ENCODE measurements at regions not wholly inside any gene's neighbourhood (a gene's known extent, or its start where the extent isn't known, plus 50 kb on each side); places are given as distances from the start of the nearest gene placed in this dataset.

- H3K56ac ChIP-seq (ENCODE audit: extremely low read depth, insufficient read depth, low read length), result no peak overlapping the region
- no peaks in the 10 kb centered on the region for H3K9me3 ChIP-seq (ENCODE audit: control insufficient read depth, insufficient read depth, low read length)
- no peak overlapping the region for H3K4me2 ChIP-seq (ENCODE audit: low read depth, low read length)
- CTCF ChIA-PET, result no interaction called here
- no peak overlapping the region for H3K27ac ChIP-seq (ENCODE audit: insufficient read depth, low read length)
- H4K91ac ChIP-seq (ENCODE audit: insufficient read depth, low read depth, low read length), result no peak overlapping the region
- no peak for DNase-seq
- H3K36me3 ChIP-seq (ENCODE audit: control insufficient read depth, insufficient read depth, low read length), result no peaks in the 10 kb centered on the region
- TF ChIP-seq CHD1 (IDR thresholded peaks at IDR 0.05; ENCODE audit: low read depth, low read length), result no peak
- TF ChIP-seq MAFK (IDR thresholded peaks at IDR 0.05; ENCODE audit: low read depth, low read length), result no peak
- TF ChIP-seq, protein P1, sequence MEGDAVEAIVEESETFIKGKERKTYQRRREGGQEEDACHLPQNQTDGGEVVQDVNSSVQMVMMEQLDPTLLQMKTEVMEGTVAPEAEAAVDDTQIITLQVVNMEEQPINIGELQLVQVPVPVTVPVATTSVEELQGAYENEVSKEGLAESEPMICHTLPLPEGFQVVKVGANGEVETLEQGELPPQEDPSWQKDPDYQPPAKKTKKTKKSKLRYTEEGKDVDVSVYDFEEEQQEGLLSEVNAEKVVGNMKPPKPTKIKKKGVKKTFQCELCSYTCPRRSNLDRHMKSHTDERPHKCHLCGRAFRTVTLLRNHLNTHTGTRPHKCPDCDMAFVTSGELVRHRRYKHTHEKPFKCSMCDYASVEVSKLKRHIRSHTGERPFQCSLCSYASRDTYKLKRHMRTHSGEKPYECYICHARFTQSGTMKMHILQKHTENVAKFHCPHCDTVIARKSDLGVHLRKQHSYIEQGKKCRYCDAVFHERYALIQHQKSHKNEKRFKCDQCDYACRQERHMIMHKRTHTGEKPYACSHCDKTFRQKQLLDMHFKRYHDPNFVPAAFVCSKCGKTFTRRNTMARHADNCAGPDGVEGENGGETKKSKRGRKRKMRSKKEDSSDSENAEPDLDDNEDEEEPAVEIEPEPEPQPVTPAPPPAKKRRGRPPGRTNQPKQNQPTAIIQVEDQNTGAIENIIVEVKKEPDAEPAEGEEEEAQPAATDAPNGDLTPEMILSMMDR (conservative IDR thresholded peaks at IDR 0.05; ENCODE audit: low read depth, low read length), result no peak
- TF ChIP-seq MAZ (IDR thresholded peaks at IDR 0.05; ENCODE audit: borderline replicate concordance, low read depth, low read length), result no peak
- TF ChIP-seq MXI1 (IDR thresholded peaks at IDR 0.05; ENCODE audit: borderline replicate concordance, low read depth, low read length), result no peak
- no CpG with 5 or more reads among the region's 8 CpGs for WGBS, 2 experiments (ENCODE audit: extremely low coverage in 2 of 2, insufficient read length in 1 of 2)
- peak overlapping the region; percentile 23; the same call in 1 of the 2 replicates for H2BK120ac ChIP-seq (ENCODE audit: low read depth, low read length)
- no peaks in the 10 kb centered on the region for H4K20me1 ChIP-seq (ENCODE audit: insufficient read depth, low read length)
- no peak overlapping the region for H3K9ac ChIP-seq (ENCODE audit: low read depth, low read length)
- no peak overlapping the region; the same call in 1 of the 2 replicates for H2BK20ac ChIP-seq (ENCODE audit: low read depth, low read length)
- dilution Hi-C loops (cut with HindIII; ENCODE audit: low sequenced_read_pairs, unreplicated experiment), result no loop called here
- H3K79me1 ChIP-seq (ENCODE audit: low read depth in 1 of 2, low read length in 2 of 2), result no peaks in the 10 kb centered on the region
- peak overlapping the region; percentile 56 for H2AK5ac ChIP-seq (ENCODE audit: low read depth, low read length)
- peak overlapping the region; percentile 67; the same call in 2 of the 3 replicates for H2BK15ac ChIP-seq (ENCODE audit: low read depth, low read length)
- in situ Hi-C loops (cut with MboI; ENCODE audit: low sequenced_read_pairs), result no loop called here
- BruUV-seq (replicated peaks), result no TSS peak
- no peak overlapping the region for H2BK5ac ChIP-seq (ENCODE audit: low read depth, low read length, poor library complexity, severe bottlenecking)
- no peak overlapping the region for H3K4me3 ChIP-seq (ENCODE audit: insufficient read depth, low read depth, low read length)
- no peaks in the 10 kb centered on the region; the same call in 1 of the 2 replicates for H3K27me3 ChIP-seq (ENCODE audit: control insufficient read depth, insufficient read depth, low read length)
- no peak overlapping the region for H2AK9ac ChIP-seq (replicated peaks; ENCODE audit: low read depth, low read length, poor library complexity)
- H3K9me1 ChIP-seq (ENCODE audit: insufficient read depth, low read length), result peaks cover 3% of the 10 kb centered on the region
- H3K14ac ChIP-seq (replicated peaks; ENCODE audit: low read depth, low read length), result no peak overlapping the region
- no peak for ATAC-seq (ENCODE audit: low read depth)
- H2AFZ ChIP-seq (replicated peaks; ENCODE audit: low read length, poor library complexity), result no peak overlapping the region
- H3K23ac ChIP-seq (ENCODE audit: low read depth, low read length), result no peak overlapping the region
- intact Hi-C loops (cut with micrococcal nuclease), result no loop called here
- H3K4me1 ChIP-seq (ENCODE audit: control insufficient read depth, insufficient read depth, low read length), result peaks cover 17% of the 10 kb centered on the region
- POLR2A ChIA-PET (ENCODE audit: unreplicated experiment), result no interaction called here
- H4K5ac ChIP-seq (ENCODE audit: low read depth, low read length), result no peak overlapping the region
- H3K4ac ChIP-seq (ENCODE audit: low read depth, low read length), result no peak overlapping the region
- no peak overlapping the region for H3K18ac ChIP-seq (ENCODE audit: low read depth, low read length)
- no peak overlapping the region for H4K8ac ChIP-seq (ENCODE audit: low read depth in 2 of 2, low read length in 2 of 2)
Measured at GRCh38 chr13:22111152-22111783, 440.4 kb downstream of the FGF9 start.
